NOMO-1 treated with DMSO at 0.1 percent for 48 hours (cell line): ENCODE measurements at regions not wholly inside any gene's neighbourhood (a gene's known extent, or its start where the extent isn't known, plus 50 kb on each side); places are given as distances from the start of the nearest gene placed in this dataset.

Experiments used
- DNase-seq: peaks from one replicate; lab custom pipeline; 2025; ENCODE audit not compliant: unreplicated experiment; lab: John Stamatoyannopoulos, UW

GRCh38 chr6:66900133-66901083 is 1193.4 kb upstream of the EYS start:
- DNase-seq: no peak

DNA sequence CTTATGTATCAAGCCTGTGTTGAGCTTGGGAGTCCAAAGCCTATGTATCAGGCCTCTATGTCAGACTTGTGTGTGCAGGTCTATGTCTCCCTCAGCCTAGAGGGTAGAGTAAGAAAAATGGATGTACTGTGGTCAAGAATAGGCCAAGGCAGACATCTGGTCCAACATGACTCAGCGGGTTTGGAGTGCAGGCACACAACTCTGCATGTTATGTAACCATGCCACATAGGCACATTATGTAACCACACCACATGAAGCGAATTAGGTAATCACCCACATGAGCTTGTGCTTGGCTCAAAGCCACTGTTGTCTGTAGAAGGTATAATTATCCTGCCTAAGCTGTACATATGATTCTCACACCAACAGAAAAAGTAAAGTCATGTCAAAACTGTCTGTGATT is 1190.5 kb upstream of the EYS start:
- DNase-seq: no peak

DNA sequence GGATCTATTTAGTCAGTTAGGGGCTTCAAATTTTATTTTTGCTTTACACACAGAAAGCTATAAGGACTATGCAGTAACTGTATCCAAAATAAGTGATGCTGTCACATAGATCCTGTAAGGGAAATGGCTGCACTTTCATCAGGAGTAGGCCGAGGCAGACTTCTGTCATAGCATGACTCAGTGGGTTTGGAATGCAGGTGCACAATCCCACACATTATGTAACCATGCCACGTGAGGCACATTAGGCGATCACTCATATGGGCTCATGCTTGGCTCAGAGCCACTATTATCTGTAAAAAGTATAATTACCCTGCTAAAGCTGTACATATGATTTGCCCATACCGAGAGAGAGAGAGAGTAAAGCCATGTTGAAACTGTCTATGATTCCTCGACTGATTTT is 1189.4 kb upstream of the EYS start:
- no peak for DNase-seq

GRCh38 chr6:66883453-66883852 is 1176.4 kb upstream of the EYS start:
- no peak for DNase-seq

DNA sequence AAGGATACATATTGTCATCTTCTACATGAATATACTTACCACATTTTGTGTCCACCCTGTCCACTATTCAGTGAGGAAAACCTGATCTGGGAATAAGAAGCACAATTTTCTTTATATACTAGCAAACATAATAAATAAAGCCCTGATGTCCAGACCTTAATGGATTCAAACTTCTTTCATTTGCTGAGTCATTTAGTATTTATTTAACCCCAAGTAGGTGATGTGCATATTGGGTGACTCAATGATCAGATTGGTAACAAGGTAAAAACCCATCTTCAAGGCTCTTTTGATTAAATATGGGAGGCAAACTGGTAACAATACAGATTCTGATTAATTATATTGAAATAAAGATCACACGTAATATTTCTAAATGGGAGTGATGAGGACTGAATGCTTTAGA is 1159.8 kb upstream of the EYS start:
- no peak for DNase-seq

DNA sequence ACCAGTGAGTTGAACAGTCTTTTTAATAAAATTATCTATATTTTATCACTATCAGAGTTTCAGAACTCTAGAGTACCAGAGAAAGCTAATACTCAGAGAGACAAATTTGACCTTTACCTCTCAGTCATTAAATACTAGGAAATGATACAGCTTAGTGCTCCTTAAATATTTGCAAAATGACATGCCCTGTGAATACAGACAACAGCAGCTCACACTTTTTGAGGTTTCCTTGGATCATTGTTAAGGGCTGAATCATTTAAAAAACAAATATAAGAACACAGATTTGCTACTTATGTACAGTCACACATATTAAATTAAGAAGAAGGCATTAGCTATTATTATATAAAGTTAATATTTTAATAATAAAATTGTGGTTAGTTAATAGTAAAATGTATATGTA is 1158.7 kb upstream of the EYS start:
- no peak for DNase-seq

DNA sequence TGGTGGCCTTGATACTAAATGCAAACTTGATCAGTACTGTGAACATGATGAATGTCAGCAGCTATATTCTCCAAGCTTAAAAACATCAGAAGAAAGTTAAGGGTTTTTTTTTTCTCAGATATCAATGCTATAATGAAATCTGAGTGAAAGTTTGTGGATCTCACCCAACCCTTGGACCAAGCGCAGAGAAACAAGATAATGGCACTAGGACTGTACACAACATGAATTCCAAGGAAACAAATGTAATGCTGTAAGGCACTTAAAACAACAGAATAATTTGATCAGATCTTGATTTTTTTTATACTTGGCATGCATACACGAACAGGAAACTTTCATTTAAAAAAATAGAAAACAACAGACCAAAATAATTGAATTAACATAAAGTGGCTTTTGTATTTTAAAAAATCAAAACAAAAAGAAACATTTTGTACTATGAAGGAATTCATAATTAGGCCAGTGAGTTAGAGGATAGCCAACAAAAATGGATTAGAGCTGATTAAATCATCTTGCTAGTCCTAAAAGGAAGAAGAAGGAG is 1154.0 kb upstream of the EYS start:
- no peak for DNase-seq

- DNase-seq: no peak
These were observed 1153.3 kb upstream of the EYS start for GRCh38 chr6:66860328-66860727.

GRCh38 chr6:66858196-66858595 is 1151.2 kb upstream of the EYS start:
- DNase-seq: no peak

- DNase-seq: no peak
These were observed 1147.0 kb upstream of the EYS start for GRCh38 chr6:66854014-66854413.

- DNase-seq: no peak
These were observed 1144.9 kb upstream of the EYS start for GRCh38 chr6:66851930-66852329.

GRCh38 chr6:66849843-66850242 is 1142.8 kb upstream of the EYS start:
- no peak for DNase-seq

DNA sequence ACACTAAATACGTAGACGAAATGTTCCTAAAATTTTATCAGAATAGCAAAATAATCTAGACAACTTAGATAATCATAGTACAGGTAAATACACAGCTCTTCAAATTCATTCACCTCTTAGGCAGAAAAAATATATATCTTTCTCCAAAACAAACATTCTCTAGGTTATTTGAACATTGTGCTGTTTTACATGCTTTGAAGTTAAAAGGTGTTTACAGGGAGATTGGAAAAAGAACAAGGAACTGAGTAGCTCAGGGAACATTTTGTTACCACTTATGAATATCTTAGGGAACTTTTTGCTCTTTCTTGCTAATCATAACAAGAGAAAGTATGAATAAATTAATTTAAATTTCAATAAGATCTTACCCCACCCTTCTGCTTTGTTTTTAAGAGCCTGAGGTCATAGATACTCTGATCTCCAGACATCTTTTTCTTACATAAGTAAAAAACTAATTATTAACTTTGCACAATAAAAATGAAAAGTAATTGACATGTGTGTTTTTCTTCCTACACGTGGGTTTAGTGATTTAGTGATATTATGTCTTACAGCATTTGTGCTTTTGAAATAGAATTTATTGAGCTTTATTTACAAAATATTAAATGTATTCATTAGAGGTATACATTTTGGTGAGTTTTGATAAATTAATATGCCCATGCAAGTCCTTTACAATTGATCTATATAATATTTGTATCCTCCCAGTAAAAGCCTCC is 1141.4 kb upstream of the EYS start:
- DNase-seq: no peak

GRCh38 chr6:66838764-66839163 is 1131.7 kb upstream of the EYS start:
- no peak for DNase-seq

DNA sequence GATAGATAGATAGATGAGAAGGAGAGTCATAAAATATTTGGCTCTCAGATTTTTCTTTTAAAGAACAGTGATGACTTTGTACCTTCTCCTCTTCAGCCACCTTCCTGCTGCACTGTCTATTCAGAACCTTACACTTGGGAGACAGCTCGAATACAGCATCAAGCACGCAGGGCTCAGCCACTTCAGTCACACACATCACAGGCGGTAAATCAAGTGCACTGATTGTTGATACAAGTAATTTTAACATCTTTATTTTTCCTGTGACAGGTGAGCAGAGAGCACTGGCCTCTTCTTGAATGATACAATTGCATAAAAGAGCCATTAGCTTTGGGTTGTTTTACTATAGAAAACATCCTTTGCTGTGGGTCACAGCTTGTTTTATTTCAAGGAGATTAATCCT is 1118.5 kb upstream of the EYS start:
- no peak for DNase-seq

- DNase-seq: no peak
These were observed 1107.1 kb upstream of the EYS start for GRCh38 chr6:66814156-66814555.

DNA sequence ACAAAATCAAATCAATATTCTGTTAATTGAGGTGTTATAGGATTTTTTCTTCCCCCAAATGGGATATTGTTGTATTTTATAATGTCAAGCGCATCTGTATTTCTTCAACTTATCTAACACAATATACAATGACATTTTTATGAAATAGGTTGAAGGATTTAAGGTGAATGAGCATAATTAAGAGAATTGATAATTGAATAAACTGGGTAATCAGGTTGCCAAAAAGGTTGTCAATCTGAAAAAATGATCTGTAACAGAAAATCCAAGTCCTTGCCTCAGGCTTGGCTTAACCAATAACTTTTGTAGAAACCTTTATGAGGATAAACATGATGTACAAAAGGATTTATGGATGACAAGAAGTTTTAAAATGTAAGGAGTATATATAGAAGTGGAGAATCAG is 1101.7 kb upstream of the EYS start:
- no peak for DNase-seq

DNA sequence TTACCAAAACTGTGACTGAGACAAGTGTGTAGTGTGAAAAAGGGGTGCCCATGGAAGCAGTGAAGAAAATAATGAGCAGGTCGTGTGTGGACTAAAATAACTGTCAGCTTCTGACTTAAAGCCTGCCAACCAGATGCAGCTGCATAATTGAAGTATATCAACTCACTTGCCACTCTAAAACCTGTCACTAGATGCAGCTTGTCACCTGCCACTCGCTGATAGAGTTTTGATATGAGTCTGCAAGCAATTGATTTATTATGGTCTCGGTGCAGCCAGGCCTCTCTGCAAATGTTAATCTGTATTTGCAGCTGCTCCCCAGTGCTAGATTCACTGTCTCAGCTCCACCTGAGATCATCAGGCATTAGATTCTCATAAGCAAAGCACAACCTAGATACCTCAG is 1090.0 kb upstream of the EYS start:
- no peak for DNase-seq

- no peak for DNase-seq
These were observed 1081.6 kb upstream of the EYS start for GRCh38 chr6:66788579-66788978.

DNA sequence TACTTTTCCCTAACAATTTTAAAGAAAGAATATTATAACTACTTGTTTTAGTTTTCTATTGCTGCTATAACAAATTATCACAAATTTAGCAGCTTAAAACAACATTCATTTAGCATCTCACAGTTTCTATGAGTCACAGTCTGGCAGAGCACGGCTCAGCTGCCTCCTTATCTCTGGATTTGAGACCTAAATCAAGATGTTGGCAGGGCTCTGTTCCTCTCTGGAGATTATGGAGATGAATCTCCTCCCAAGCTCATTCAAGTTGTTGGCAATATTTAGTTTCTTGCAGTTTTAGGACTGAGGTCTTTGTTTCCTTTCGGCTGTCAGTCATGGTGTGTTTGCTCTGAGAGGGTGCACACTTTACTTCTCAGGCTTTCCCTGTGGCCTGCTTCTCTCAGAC is 1065.8 kb upstream of the EYS start:
- no peak for DNase-seq

DNA sequence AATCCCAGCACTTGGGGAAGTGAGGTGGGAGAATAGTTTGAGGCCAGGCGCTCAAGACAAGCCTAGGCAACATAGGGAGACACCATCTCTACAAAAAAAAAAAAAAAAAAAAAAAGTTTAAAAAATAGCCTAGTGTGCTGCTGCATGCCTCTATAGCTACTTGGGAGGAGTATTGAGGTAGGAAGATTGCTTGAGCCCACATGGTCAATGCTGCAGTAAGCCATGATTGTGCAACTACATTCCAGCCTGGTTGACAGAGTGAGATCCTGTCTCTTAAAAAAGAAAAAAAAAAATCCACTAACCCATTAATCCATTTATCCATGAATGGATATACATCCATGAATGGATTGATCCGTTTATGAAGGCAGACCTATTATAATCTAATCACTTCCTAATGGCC is 1064.6 kb upstream of the EYS start:
- no peak for DNase-seq

GRCh38 chr6:66751630-66752029 is 1044.6 kb upstream of the EYS start:
- no peak for DNase-seq
